ENCODE measurements at regions not wholly inside any gene's neighbourhood (a gene's known extent, or its start where the extent isn't known, plus 50 kb on each side); places are given as distances from the start of the nearest gene placed in this dataset.

DNA sequence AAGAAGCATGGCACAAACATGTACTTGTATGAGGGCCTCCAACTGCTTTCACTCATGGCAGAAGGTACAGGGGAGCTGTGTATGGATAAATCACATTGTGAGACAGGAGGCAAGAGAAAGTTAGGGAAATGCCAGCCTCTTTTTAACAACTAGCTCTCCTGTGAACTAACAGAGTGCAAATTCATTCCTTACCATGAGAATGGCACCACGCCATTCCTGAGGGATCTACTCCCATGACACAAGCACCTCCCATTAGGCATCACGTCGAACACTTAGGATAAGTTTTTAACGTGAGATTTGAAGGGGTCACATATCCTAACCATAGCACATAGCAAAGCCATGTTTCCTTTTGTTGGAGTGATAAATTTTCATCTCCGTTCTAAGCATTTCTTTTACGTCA, 747.2 kb upstream of the CHD1 start:
- H3K36me3 ChIP-seq (ENCODE audit: control insufficient read depth in 1 of 2, insufficient read depth in 2 of 2, low read length in 2 of 2): no peaks in the 10 kb centered on the region
- no TSS peak for BruUV-seq (replicated peaks)
- intact Hi-C loops (cut with micrococcal nuclease): no loop called here
- ChIA-PET RAD21 (ENCODE audit: low non-redundant PET in 1 of 2, low total read pairs in 2 of 2, uncharacterized antibody in 2 of 2, unreplicated experiment in 2 of 2) (no interaction called here), POLR2A (no interaction called here), CTCF (no interaction called here)
- no peak overlapping the region for H3K4me2 ChIP-seq (ENCODE audit: low read length)
- no peak overlapping the region for H3K4me3 ChIP-seq (replicated peaks in 1 of 2; ENCODE audit: low read depth in 1 of 2, low read length in 2 of 2)
- H3K9me2 ChIP-seq (ENCODE audit: insufficient read depth): no peaks in the 10 kb centered on the region
- H3K79me2 ChIP-seq (ENCODE audit: insufficient read depth, low read length): no peaks in the 10 kb centered on the region
- H2AFZ ChIP-seq (ENCODE audit: low read depth, low read length, poor library complexity, severe bottlenecking): no peak overlapping the region
- H3K9me3 ChIP-seq (ENCODE audit: control insufficient read depth in 1 of 2, insufficient read depth in 1 of 2, low read depth in 1 of 2, low read length in 2 of 2): no peaks in the 10 kb centered on the region
- no peak for TF ChIP-seq ELF1 (IDR thresholded peaks at IDR 0.05; ENCODE audit: borderline replicate concordance, low read depth)
- no peak for TF ChIP-seq YY1 (IDR thresholded peaks at IDR 0.05; ENCODE audit: extremely low read depth, insufficient replicate concordance, low read depth, low read length)
- TF ChIP-seq JUND (IDR thresholded peaks at IDR 0.05): no peak
- TF ChIP-seq, protein P1, sequence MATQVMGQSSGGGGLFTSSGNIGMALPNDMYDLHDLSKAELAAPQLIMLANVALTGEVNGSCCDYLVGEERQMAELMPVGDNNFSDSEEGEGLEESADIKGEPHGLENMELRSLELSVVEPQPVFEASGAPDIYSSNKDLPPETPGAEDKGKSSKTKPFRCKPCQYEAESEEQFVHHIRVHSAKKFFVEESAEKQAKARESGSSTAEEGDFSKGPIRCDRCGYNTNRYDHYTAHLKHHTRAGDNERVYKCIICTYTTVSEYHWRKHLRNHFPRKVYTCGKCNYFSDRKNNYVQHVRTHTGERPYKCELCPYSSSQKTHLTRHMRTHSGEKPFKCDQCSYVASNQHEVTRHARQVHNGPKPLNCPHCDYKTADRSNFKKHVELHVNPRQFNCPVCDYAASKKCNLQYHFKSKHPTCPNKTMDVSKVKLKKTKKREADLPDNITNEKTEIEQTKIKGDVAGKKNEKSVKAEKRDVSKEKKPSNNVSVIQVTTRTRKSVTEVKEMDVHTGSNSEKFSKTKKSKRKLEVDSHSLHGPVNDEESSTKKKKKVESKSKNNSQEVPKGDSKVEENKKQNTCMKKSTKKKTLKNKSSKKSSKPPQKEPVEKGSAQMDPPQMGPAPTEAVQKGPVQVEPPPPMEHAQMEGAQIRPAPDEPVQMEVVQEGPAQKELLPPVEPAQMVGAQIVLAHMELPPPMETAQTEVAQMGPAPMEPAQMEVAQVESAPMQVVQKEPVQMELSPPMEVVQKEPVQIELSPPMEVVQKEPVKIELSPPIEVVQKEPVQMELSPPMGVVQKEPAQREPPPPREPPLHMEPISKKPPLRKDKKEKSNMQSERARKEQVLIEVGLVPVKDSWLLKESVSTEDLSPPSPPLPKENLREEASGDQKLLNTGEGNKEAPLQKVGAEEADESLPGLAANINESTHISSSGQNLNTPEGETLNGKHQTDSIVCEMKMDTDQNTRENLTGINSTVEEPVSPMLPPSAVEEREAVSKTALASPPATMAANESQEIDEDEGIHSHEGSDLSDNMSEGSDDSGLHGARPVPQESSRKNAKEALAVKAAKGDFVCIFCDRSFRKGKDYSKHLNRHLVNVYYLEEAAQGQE (IDR thresholded peaks at IDR 0.05; ENCODE audit: low read depth): no peak
- no peak for TF ChIP-seq MAX (IDR thresholded peaks at IDR 0.05)
- no peak for TF ChIP-seq ZFX (IDR thresholded peaks at IDR 0.05)
- TF ChIP-seq ATF3 (IDR thresholded peaks at IDR 0.05): no peak
- TF ChIP-seq CBX3 (IDR thresholded peaks at IDR 0.05; ENCODE audit: low read depth): no peak
- TF ChIP-seq SRF (IDR thresholded peaks at IDR 0.05; ENCODE audit: low read depth): no peak
- no peak for TF ChIP-seq ZNF274 (IDR thresholded peaks at IDR 0.05; ENCODE audit: low read depth, low read length)
- no peak for TF ChIP-seq SIN3A (IDR thresholded peaks at IDR 0.05; ENCODE audit: low read depth)
- TF ChIP-seq, protein P2, sequence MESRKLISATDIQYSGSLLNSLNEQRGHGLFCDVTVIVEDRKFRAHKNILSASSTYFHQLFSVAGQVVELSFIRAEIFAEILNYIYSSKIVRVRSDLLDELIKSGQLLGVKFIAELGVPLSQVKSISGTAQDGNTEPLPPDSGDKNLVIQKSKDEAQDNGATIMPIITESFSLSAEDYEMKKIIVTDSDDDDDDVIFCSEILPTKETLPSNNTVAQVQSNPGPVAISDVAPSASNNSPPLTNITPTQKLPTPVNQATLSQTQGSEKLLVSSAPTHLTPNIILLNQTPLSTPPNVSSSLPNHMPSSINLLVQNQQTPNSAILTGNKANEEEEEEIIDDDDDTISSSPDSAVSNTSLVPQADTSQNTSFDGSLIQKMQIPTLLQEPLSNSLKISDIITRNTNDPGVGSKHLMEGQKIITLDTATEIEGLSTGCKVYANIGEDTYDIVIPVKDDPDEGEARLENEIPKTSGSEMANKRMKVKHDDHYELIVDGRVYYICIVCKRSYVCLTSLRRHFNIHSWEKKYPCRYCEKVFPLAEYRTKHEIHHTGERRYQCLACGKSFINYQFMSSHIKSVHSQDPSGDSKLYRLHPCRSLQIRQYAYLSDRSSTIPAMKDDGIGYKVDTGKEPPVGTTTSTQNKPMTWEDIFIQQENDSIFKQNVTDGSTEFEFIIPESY (IDR thresholded peaks at IDR 0.05; ENCODE audit: extremely low read depth, insufficient replicate concordance, low read length): no peak
- no peak overlapping the region for H3K27ac ChIP-seq (ENCODE audit: low read depth, low read length)
- H3K27me3 ChIP-seq (ENCODE audit: insufficient read depth, low read length): no peaks in the 10 kb centered on the region
- no peak overlapping the region for H3K9ac ChIP-seq (ENCODE audit: low read length)
- no peak for ATAC-seq
- H4K20me1 ChIP-seq (ENCODE audit: insufficient read depth): no peaks in the 10 kb centered on the region
- DNase-seq (ENCODE audit: low read depth, low spot score): no peak
- no peaks in the 10 kb centered on the region for H3K4me1 ChIP-seq (ENCODE audit: control insufficient read depth in 1 of 2, insufficient read depth in 2 of 2, low read length in 2 of 2)
